K562 (cell line): ENCODE measurements at regions not wholly inside any gene's neighbourhood (a gene's known extent, or its start where the extent isn't known, plus 50 kb on each side); places are given as distances from the start of the nearest gene placed in this dataset.

Source experiments
- ARID3A ChIP-seq: IDR thresholded peaks from 2 replicates; pipeline ENCODE4 v1.6.1; 2012; ENCODE audit warnings: low read depth, low read length, improper control_type of control experiment, borderline replicate concordance
- ATF1 ChIP-seq, 2 experiments: fragments of 450-650 bp in 1 of 2; IDR thresholded peaks; 2 replicates each; pipeline ENCODE4 v1.6.1; 2016; ENCODE audit warnings: missing compliant biosample characterization in 1 of 2, missing genetic modification characterization in 1 of 2
- HCFC1 ChIP-seq: IDR thresholded peaks from 2 replicates; pipeline ENCODE4 v1.6.1; 2012; ENCODE audit warnings: low read depth, low read length, improper control_type of control experiment
- HNRNPLL ChIP-seq: fragments of 200-400 bp; formaldehyde crosslinking; IDR thresholded peaks from 2 replicates; pipeline ENCODE4 v1.6.1; 2017; ENCODE audit warnings: low read length, low read depth, mild to moderate bottlenecking; ENCODE audit not compliant: poor library complexity, severe bottlenecking
- KDM1A ChIP-seq, 2 experiments: fragments of 450-650 bp; IDR thresholded peaks; 2 replicates each; pipeline ENCODE4 v1.6.1; 2016; ENCODE audit warnings: mild to moderate bottlenecking in 2 of 2
- KLF6 ChIP-seq: fragments of 250-450 bp; sonication (Bioruptor Pico); IDR thresholded peaks from 2 replicates; pipeline ENCODE4 v1.4.0; 2020; ENCODE audit warnings: mild to moderate bottlenecking, moderate library complexity, borderline replicate concordance
- MAFG ChIP-seq: fragments of 450-650 bp; conservative IDR thresholded peaks from 2 replicates; pipeline ENCODE4 v1.6.1; 2016; ENCODE audit warnings: missing genetic modification characterization, missing compliant biosample characterization
- MCM3 ChIP-seq: fragments of 450-650 bp; IDR thresholded peaks from 2 replicates; pipeline ENCODE4 v1.6.1; 2016
- NFE2L1 ChIP-seq: fragments of 450-650 bp; IDR thresholded peaks from 2 replicates; pipeline ENCODE4 v1.6.1; 2016; ENCODE audit warnings: missing genetic modification characterization, low read depth, mild to moderate bottlenecking, missing compliant biosample characterization, moderate library complexity, borderline replicate concordance
- NFRKB ChIP-seq: fragments of 450-650 bp; IDR thresholded peaks from 2 replicates; pipeline ENCODE4 v1.6.1; 2016; ENCODE audit warnings: low read depth
- PRMT5 ChIP-seq: sonication (generic); formaldehyde crosslinking; IDR thresholded peaks from 2 replicates; pipeline ENCODE4 v1.5.0; 2020; ENCODE audit warnings: missing genetic modification reagents
- SMAD2 ChIP-seq: fragments of 150-350 bp; IDR thresholded peaks from 2 replicates; pipeline ENCODE4 v1.6.1; 2014; ENCODE audit warnings: low read depth, mild to moderate bottlenecking, low read length
- USF1 ChIP-seq: sonication (generic); formaldehyde crosslinking; IDR thresholded peaks from 2 replicates; pipeline ENCODE4 v1.9.0; 2022; ENCODE audit warnings: mild to moderate bottlenecking, missing genetic modification reagents
- XRCC3 ChIP-seq: fragments of 450-650 bp; IDR thresholded peaks from 2 replicates; pipeline ENCODE4 v1.6.1; 2017; ENCODE audit warnings: mild to moderate bottlenecking, moderate library complexity
- ZMIZ1 ChIP-seq, 2 experiments: fragments of 150-350 bp in 1 of 2; IDR thresholded peaks; 2 replicates each; pipeline ENCODE4 v1.6.1; 2012 to 2016; ENCODE audit warnings: low read depth in 2 of 2, low read length in 2 of 2, mild to moderate bottlenecking in 1 of 2, moderate library complexity in 1 of 2
- ZNF408 ChIP-seq: fragments of 250-450 bp; sonication (Bioruptor Pico); IDR thresholded peaks from 2 replicates; pipeline ENCODE4 v1.4.0; 2020; ENCODE audit warnings: low read depth, mild to moderate bottlenecking, moderate library complexity
- TF ChIP-seq, protein P1 (sequence below), 2 experiments: fragments of 450-650 bp in 1 of 2; IDR thresholded peaks; 2 replicates each; pipeline ENCODE4 v1.6.1; 2011 to 2017; ENCODE audit warnings: low read depth in 2 of 2, antibody characterized with exemption in 1 of 2, borderline replicate concordance in 1 of 2, low read length in 1 of 2, mild to moderate bottlenecking in 1 of 2, mixed read lengths in 1 of 2; ENCODE audit not compliant: control insufficient read depth in 1 of 2

GRCh38 chr1:75672528-75673393, 51.7 kb upstream of the ACADM start (continued):
- TF ChIP-seq USF1 (CRISPR knock-in tag) (no peak), XRCC3 (no peak), KLF6 (CRISPR knock-in tag) (peak; percentile 65; the same call in 1 of the 2 replicates), NFE2L1 (tag) (peak; percentile 99), HNRNPLL (no peak), PRMT5 (CRISPR knock-in tag) (no peak), ARID3A (no peak), NFRKB (peak; percentile 69), ATF1 (CRISPR knock-in tag; IDR thresholded peaks at IDR 0.05) (no peak), ATF1 (tag; IDR thresholded peaks at IDR 0.05) (peak; percentile 31; the same call in 1 of the 2 replicates), ZNF408 (CRISPR knock-in tag) (no peak), KDM1A (IDR thresholded peaks at IDR 0.05) (no peak), MAFG (tag) (peak; percentile 100), MCM3 (no peak), SMAD2 (no peak), HCFC1 (0 out of 2 replicates have a peak, but pooled peaks have one; percentile 21), ZMIZ1 (IDR thresholded peaks at IDR 0.05; ENCODE audit: low read depth in 2 of 2, low read length in 2 of 2) (peak in 1 of 2 experiments; percentile 34; a peak in 1 of 4 replicates)
- TF ChIP-seq, protein P1, sequence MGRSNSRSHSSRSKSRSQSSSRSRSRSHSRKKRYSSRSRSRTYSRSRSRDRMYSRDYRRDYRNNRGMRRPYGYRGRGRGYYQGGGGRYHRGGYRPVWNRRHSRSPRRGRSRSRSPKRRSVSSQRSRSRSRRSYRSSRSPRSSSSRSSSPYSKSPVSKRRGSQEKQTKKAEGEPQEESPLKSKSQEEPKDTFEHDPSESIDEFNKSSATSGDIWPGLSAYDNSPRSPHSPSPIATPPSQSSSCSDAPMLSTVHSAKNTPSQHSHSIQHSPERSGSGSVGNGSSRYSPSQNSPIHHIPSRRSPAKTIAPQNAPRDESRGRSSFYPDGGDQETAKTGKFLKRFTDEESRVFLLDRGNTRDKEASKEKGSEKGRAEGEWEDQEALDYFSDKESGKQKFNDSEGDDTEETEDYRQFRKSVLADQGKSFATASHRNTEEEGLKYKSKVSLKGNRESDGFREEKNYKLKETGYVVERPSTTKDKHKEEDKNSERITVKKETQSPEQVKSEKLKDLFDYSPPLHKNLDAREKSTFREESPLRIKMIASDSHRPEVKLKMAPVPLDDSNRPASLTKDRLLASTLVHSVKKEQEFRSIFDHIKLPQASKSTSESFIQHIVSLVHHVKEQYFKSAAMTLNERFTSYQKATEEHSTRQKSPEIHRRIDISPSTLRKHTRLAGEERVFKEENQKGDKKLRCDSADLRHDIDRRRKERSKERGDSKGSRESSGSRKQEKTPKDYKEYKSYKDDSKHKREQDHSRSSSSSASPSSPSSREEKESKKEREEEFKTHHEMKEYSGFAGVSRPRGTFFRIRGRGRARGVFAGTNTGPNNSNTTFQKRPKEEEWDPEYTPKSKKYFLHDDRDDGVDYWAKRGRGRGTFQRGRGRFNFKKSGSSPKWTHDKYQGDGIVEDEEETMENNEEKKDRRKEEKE (IDR thresholded peaks at IDR 0.05; ENCODE audit: borderline replicate concordance in 1 of 2, control insufficient read depth in 1 of 2, low read depth in 2 of 2, low read length in 1 of 2) = no peak
